PC-9 (cell line): ENCODE measurements at regions not wholly inside any gene's neighbourhood (a gene's known extent, or its start where the extent isn't known, plus 50 kb on each side); places are given as distances from the start of the nearest gene placed in this dataset.

ENCODE experiments used
- CTCF ChIP-seq: fragments of 200-600 bp; sonication (generic); conservative IDR thresholded peaks from 2 replicates; pipeline ENCODE4 v1.6.1; 2017; ENCODE audit warnings: mixed run types, antibody characterized with exemption, mild to moderate bottlenecking, moderate library complexity
- EZH2 ChIP-seq: fragments of 200-600 bp; sonication (generic); IDR thresholded peaks from 2 replicates; pipeline ENCODE4 v1.8.0; 2017; ENCODE audit warnings: antibody characterized with exemption, low read depth

- no peak for TF ChIP-seq CTCF
- no peak for TF ChIP-seq EZH2
Measured at GRCh38 chr9:84070590-84070989, 90.0 kb downstream of the RMI1 start.
